ENCODE measurements at regions not wholly inside any gene's neighbourhood (a gene's known extent, or its start where the extent isn't known, plus 50 kb on each side); places are given as distances from the start of the nearest gene placed in this dataset.

DNA sequence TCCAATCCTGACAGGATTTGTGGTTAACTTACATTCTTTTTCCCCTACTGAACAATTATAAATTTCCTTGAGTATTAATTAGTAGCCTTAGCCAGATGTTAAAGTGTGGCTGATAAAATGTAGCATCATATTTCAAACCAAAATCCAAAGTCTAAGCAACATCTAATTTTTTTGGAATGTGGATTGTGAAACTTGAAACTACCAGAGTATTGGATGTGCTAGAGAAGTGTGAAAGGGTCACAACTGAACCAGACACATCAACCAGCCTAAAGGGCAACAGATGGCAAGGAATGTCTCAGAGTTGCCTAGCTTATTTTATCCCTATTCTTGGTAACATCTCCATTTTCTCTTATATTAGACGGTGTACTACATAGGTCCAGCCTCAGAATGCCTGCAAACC, 153.1 kb upstream of the DCN start:
- H4K20me1 ChIP-seq (ENCODE audit: insufficient read depth, low read length) = no peaks in the 10 kb centered on the region
- H3K36me3 ChIP-seq (replicated peaks; ENCODE audit: insufficient read depth, low read length) = no peaks in the 10 kb centered on the region
- no peaks in the 10 kb centered on the region for H3K9me3 ChIP-seq (replicated peaks; ENCODE audit: insufficient read depth, low read length)
- no peaks in the 10 kb centered on the region for H3K79me2 ChIP-seq (ENCODE audit: low read length)
- H3K27ac ChIP-seq (ENCODE audit: low read length) = no peak overlapping the region
- H3K27me3 ChIP-seq (replicated peaks; ENCODE audit: insufficient read depth, low read length) = no peaks in the 10 kb centered on the region
- H3K4me2 ChIP-seq (ENCODE audit: low read depth, low read length) = no peak overlapping the region
- no peak for DNase-seq
- no peak for TF ChIP-seq EZH2 (optimal IDR thresholded peaks at IDR 0.05; ENCODE audit: low read depth, low read length)
- no peak for TF ChIP-seq CTCF (IDR thresholded peaks at IDR 0.05; ENCODE audit: low read length)
- TF ChIP-seq EZH2phosphoT487 (IDR thresholded peaks at IDR 0.05; ENCODE audit: low read length) = no peak
- no peak overlapping the region for H3K9ac ChIP-seq (ENCODE audit: low read length)
- H2AFZ ChIP-seq (ENCODE audit: low read length) = no peak overlapping the region
- no peaks in the 10 kb centered on the region for H3K4me1 ChIP-seq (ENCODE audit: low read length)
- no peaks in the 10 kb centered on the region for H3K9me2 ChIP-seq (replicated peaks; ENCODE audit: insufficient read depth, low read length)
- no peak overlapping the region for H3K4me3 ChIP-seq (ENCODE audit: low read length)
- H3F3A ChIP-seq (ENCODE audit: insufficient read depth, low read length) = no peaks in the 10 kb centered on the region

GRCh38 chr12:91333966-91334365, 151.3 kb upstream of the DCN start:
- Histone ChIP-seq H3K36me3 (replicated peaks; ENCODE audit: insufficient read depth, low read length) (no peaks in the 10 kb centered on the region), H3F3A (ENCODE audit: insufficient read depth, low read length) (no peaks in the 10 kb centered on the region), H3K27ac (ENCODE audit: low read length) (no peak overlapping the region), H3K9me2 (replicated peaks; ENCODE audit: insufficient read depth, low read length) (no peaks in the 10 kb centered on the region), H3K4me2 (ENCODE audit: low read depth, low read length) (no peak overlapping the region), H2AFZ (ENCODE audit: low read length) (no peak overlapping the region), H3K9ac (ENCODE audit: low read length) (no peak overlapping the region), H3K79me2 (ENCODE audit: low read length) (no peaks in the 10 kb centered on the region), H4K20me1 (ENCODE audit: insufficient read depth, low read length) (no peaks in the 10 kb centered on the region), H3K4me3 (ENCODE audit: low read length) (no peak overlapping the region), H3K27me3 (replicated peaks; ENCODE audit: insufficient read depth, low read length) (no peaks in the 10 kb centered on the region), H3K9me3 (replicated peaks; ENCODE audit: insufficient read depth, low read length) (no peaks in the 10 kb centered on the region), H3K4me1 (ENCODE audit: low read length) (no peaks in the 10 kb centered on the region)
- no peak for TF ChIP-seq EZH2 (optimal IDR thresholded peaks at IDR 0.05; ENCODE audit: low read depth, low read length)
- no peak for TF ChIP-seq EZH2phosphoT487 (IDR thresholded peaks at IDR 0.05; ENCODE audit: low read length)
- no peak for TF ChIP-seq CTCF (IDR thresholded peaks at IDR 0.05; ENCODE audit: low read length)
- DNase-seq = no peak

GRCh38 chr12:91332302-91332701, 149.7 kb upstream of the DCN start:
- Histone ChIP-seq H3K4me2 (ENCODE audit: low read depth, low read length) (no peak overlapping the region), H3K9me2 (replicated peaks; ENCODE audit: insufficient read depth, low read length) (no peaks in the 10 kb centered on the region), H3K27ac (ENCODE audit: low read length) (no peak overlapping the region), H3K4me3 (ENCODE audit: low read length) (no peak overlapping the region), H3F3A (ENCODE audit: insufficient read depth, low read length) (no peaks in the 10 kb centered on the region), H2AFZ (ENCODE audit: low read length) (no peak overlapping the region), H3K4me1 (ENCODE audit: low read length) (no peaks in the 10 kb centered on the region), H3K27me3 (replicated peaks; ENCODE audit: insufficient read depth, low read length) (no peaks in the 10 kb centered on the region), H3K9ac (ENCODE audit: low read length) (no peak overlapping the region), H3K79me2 (ENCODE audit: low read length) (no peaks in the 10 kb centered on the region), H3K9me3 (replicated peaks; ENCODE audit: insufficient read depth, low read length) (no peaks in the 10 kb centered on the region), H4K20me1 (ENCODE audit: insufficient read depth, low read length) (no peaks in the 10 kb centered on the region), H3K36me3 (replicated peaks; ENCODE audit: insufficient read depth, low read length) (no peaks in the 10 kb centered on the region)
- no peak for DNase-seq
- TF ChIP-seq EZH2 (optimal IDR thresholded peaks at IDR 0.05; ENCODE audit: low read depth, low read length) (no peak), EZH2phosphoT487 (IDR thresholded peaks at IDR 0.05; ENCODE audit: low read length) (no peak)

GRCh38 chr12:91331371-91331770, 148.8 kb upstream of the DCN start:
- Histone ChIP-seq H4K20me1 (ENCODE audit: insufficient read depth, low read length) (no peaks in the 10 kb centered on the region), H3K4me2 (ENCODE audit: low read depth, low read length) (no peak overlapping the region), H3K9me2 (replicated peaks; ENCODE audit: insufficient read depth, low read length) (no peaks in the 10 kb centered on the region), H2AFZ (ENCODE audit: low read length) (no peak overlapping the region), H3K27me3 (replicated peaks; ENCODE audit: insufficient read depth, low read length) (no peaks in the 10 kb centered on the region), H3K4me3 (ENCODE audit: low read length) (no peak overlapping the region), H3F3A (ENCODE audit: insufficient read depth, low read length) (no peaks in the 10 kb centered on the region), H3K9me3 (replicated peaks; ENCODE audit: insufficient read depth, low read length) (no peaks in the 10 kb centered on the region), H3K36me3 (replicated peaks; ENCODE audit: insufficient read depth, low read length) (no peaks in the 10 kb centered on the region), H3K79me2 (ENCODE audit: low read length) (no peaks in the 10 kb centered on the region), H3K27ac (ENCODE audit: low read length) (no peak overlapping the region), H3K9ac (ENCODE audit: low read length) (no peak overlapping the region), H3K4me1 (ENCODE audit: low read length) (no peaks in the 10 kb centered on the region)
- no peak for DNase-seq
- TF ChIP-seq CTCF (IDR thresholded peaks at IDR 0.05; ENCODE audit: low read length) (no peak), EZH2 (optimal IDR thresholded peaks at IDR 0.05; ENCODE audit: low read depth, low read length) (no peak), EZH2phosphoT487 (IDR thresholded peaks at IDR 0.05; ENCODE audit: low read length) (no peak)
